Right ventricle myocardium superior (tissue), 1 donor: ENCODE measurements at regions not wholly inside any gene's neighbourhood (a gene's known extent, or its start where the extent isn't known, plus 50 kb on each side); places are given as distances from the start of the nearest gene placed in this dataset.

ENCODE experiments used
- ATAC-seq: fragments of 200-7000 bp; cut with Tn5 transposase; one replicate; pipeline ENCODE4 v1.9.1; 2020; ENCODE audit warnings: mild to moderate bottlenecking; ENCODE audit not compliant: poor library complexity
- DNase-seq: peaks from one replicate; pipeline ENCODE4 v3.0.0-alpha.2; 2020
- intact Hi-C: fragments of 100-400 bp; cut with DNase I; formaldehyde crosslinking; loops from one replicate; pipeline ENCODE4 v1.11.2; 2022
- donor health status: DM: no; HTN: yes; CAD: no; lungs with severe emphysema.

GRCh38 chr3:110139048-110139447 is 801.7 kb upstream of the DPPA4 start:
- intact Hi-C loops, result no loop called here
- DNase-seq (no peak), ATAC-seq (no peak)

GRCh38 chr3:110139821-110140220 is 802.5 kb upstream of the DPPA4 start:
- intact Hi-C loops, result no loop called here
- DNase-seq (no peak), ATAC-seq (no peak)

GRCh38 chr3:110149763-110150162 is 812.4 kb upstream of the DPPA4 start:
- intact Hi-C loops, result no loop called here
- ATAC-seq (no peak), DNase-seq (no peak)

GRCh38 chr3:110157221-110157620 is 819.9 kb upstream of the DPPA4 start:
- intact Hi-C loops, result no loop called here
- ATAC-seq (no peak), DNase-seq (no peak)

- intact Hi-C loops, result no loop called here
- no peak for ATAC-seq
These were observed 827.5 kb upstream of the DPPA4 start for GRCh38 chr3:110164632-110165369.

GRCh38 chr3:110165370-110165743 is 828.0 kb upstream of the DPPA4 start:
- DNase-seq, result no peak
- intact Hi-C loops, result no loop called here
- ATAC-seq, result no peak

More at GRCh38 chr3:110164632-110165369, 827.5 kb upstream of the DPPA4 start:
- no peak for DNase-seq

- DNase-seq (no peak), ATAC-seq (no peak)
- intact Hi-C loops, result no loop called here
These were observed 828.4 kb upstream of the DPPA4 start for GRCh38 chr3:110165753-110166152.

- ATAC-seq (no peak), DNase-seq (no peak)
- intact Hi-C loops, result no loop called here
These were observed 829.4 kb upstream of the DPPA4 start for GRCh38 chr3:110166791-110167190.

- DNase-seq (no peak), ATAC-seq (no peak)
- intact Hi-C loops, result no loop called here
These were observed 837.6 kb upstream of the DPPA4 start for GRCh38 chr3:110174908-110175307.

GRCh38 chr3:110178965-110179364 is 841.6 kb upstream of the DPPA4 start:
- intact Hi-C loops, result no loop called here
- peak; percentile 85 for ATAC-seq

GRCh38 chr3:110180733-110181132 is 843.4 kb upstream of the DPPA4 start:
- intact Hi-C loops, result no loop called here
- DNase-seq (peak; percentile 41), ATAC-seq (peak; percentile 96)

More at GRCh38 chr3:110178965-110179364, 841.6 kb upstream of the DPPA4 start:
- DNase-seq, result no peak

- DNase-seq (no peak), ATAC-seq (no peak)
- intact Hi-C loops, result no loop called here
These were observed 843.9 kb upstream of the DPPA4 start for GRCh38 chr3:110181226-110181625.

GRCh38 chr3:110184536-110184935 is 847.2 kb upstream of the DPPA4 start:
- no peak for ATAC-seq
- DNase-seq, result no peak
- intact Hi-C loops, result no loop called here

- DNase-seq (no peak), ATAC-seq (no peak)
- intact Hi-C loops, result no loop called here
These were observed 855.7 kb upstream of the DPPA4 start for GRCh38 chr3:110193074-110193473.

- no peak for DNase-seq
- ATAC-seq, result no peak
- intact Hi-C loops, result no loop called here
These were observed 861.6 kb upstream of the DPPA4 start for GRCh38 chr3:110198717-110199587.

GRCh38 chr3:110199588-110199943 is 862.2 kb upstream of the DPPA4 start:
- ATAC-seq, result no peak
- intact Hi-C loops, result no loop called here
- DNase-seq, result no peak

- intact Hi-C loops, result no loop called here
- DNase-seq (no peak), ATAC-seq (no peak)
These were observed 861.4 kb upstream of the NECTIN3 start for GRCh38 chr3:110210086-110210660.

- ATAC-seq, result no peak
- DNase-seq, result no peak
- intact Hi-C loops, result no loop called here
These were observed 845.0 kb upstream of the NECTIN3 start for GRCh38 chr3:110226645-110227044.

- DNase-seq, result no peak
- intact Hi-C loops, result no loop called here
- ATAC-seq, result no peak
These were observed 843.6 kb upstream of the NECTIN3 start for GRCh38 chr3:110227991-110228390.

GRCh38 chr3:110234831-110235230 is 836.8 kb upstream of the NECTIN3 start:
- ATAC-seq, result no peak
- DNase-seq, result no peak
- intact Hi-C loops, result no loop called here
